GM10266 (cell line): ENCODE measurements at regions not wholly inside any gene's neighbourhood (a gene's known extent, or its start where the extent isn't known, plus 50 kb on each side); places are given as distances from the start of the nearest gene placed in this dataset.
"Not testable (repeated sequence)": the region's sequence is repeated elsewhere in the genome, so short reads cannot be mapped to it uniquely, and the experiment has no call there.

Source experiments
- DNase-seq: peaks from one replicate; pipeline ENCODE4 v3.0.0; 2012; ENCODE audit errors: extremely low spot score
- TF ChIP-seq, protein P1 (sequence below): IDR thresholded peaks from 2 replicates; pipeline ENCODE4 v1.5.1; 2012; ENCODE audit warnings: mild to moderate bottlenecking, low read depth; ENCODE audit not compliant: control insufficient read depth, insufficient read depth; ENCODE audit errors: missing control alignments

DNA sequence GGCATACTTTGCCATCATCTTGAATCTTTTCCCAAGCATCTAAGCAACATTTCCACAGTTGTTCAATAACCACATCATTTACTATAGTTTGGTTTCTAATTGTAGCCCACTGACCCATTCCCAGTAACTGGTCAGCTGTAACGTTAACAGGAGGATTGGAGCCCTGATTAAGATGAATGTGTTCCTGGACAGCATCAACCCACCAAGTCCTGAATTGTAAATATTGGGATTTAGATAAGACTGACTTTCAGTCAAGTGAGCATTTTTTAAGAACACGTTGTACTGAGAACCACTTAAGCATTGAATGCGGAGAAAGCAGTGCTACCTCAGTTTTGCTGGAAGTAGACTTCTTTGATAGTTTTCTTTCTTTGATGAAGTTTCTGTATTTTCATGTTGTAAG is 53.3 kb upstream of the ARL4D start:
- not testable (repeated sequence) for DNase-seq

DNA sequence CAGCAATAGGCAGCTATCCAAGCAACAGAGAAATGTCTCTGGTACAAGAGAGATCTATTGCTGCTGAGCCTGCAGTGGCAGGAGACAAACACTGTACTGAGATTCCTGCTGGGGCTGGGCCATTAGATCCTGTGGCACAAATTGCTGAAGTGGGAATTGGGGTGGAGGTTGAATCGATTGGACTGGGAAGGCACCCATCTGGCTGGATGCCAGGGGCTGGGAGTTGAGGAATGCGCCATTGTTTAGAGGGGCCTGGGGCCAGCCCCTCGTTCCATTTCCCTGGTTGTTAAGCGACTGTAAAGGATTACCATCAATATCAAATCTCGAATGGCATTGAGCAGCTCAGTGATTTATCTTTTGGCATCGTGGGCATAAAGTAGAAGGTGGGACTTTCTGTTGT is 54.1 kb upstream of the ARL4D start:
- TF ChIP-seq, protein P1, sequence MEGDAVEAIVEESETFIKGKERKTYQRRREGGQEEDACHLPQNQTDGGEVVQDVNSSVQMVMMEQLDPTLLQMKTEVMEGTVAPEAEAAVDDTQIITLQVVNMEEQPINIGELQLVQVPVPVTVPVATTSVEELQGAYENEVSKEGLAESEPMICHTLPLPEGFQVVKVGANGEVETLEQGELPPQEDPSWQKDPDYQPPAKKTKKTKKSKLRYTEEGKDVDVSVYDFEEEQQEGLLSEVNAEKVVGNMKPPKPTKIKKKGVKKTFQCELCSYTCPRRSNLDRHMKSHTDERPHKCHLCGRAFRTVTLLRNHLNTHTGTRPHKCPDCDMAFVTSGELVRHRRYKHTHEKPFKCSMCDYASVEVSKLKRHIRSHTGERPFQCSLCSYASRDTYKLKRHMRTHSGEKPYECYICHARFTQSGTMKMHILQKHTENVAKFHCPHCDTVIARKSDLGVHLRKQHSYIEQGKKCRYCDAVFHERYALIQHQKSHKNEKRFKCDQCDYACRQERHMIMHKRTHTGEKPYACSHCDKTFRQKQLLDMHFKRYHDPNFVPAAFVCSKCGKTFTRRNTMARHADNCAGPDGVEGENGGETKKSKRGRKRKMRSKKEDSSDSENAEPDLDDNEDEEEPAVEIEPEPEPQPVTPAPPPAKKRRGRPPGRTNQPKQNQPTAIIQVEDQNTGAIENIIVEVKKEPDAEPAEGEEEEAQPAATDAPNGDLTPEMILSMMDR = no peak

DNA sequence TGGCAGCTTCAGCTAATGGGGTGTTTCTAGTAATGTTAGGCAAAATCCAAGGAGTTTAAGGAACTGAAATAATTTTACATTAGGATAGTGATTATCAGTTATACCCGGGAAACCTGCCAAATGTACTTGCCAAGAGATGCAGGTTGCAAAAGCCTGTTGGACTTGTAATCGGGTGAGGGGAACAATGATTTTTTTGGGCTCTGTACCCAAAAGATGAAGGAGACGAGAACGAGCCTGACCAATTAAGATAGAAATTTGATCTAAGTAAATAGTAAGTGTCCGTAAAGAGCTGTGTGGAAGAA is 56.3 kb upstream of the ARL4D start:
- DNase-seq = no peak
- TF ChIP-seq, protein P1 = no peak

More for the DNA sequence above, 54.1 kb upstream of the ARL4D start:
- DNase-seq = no peak

DNA sequence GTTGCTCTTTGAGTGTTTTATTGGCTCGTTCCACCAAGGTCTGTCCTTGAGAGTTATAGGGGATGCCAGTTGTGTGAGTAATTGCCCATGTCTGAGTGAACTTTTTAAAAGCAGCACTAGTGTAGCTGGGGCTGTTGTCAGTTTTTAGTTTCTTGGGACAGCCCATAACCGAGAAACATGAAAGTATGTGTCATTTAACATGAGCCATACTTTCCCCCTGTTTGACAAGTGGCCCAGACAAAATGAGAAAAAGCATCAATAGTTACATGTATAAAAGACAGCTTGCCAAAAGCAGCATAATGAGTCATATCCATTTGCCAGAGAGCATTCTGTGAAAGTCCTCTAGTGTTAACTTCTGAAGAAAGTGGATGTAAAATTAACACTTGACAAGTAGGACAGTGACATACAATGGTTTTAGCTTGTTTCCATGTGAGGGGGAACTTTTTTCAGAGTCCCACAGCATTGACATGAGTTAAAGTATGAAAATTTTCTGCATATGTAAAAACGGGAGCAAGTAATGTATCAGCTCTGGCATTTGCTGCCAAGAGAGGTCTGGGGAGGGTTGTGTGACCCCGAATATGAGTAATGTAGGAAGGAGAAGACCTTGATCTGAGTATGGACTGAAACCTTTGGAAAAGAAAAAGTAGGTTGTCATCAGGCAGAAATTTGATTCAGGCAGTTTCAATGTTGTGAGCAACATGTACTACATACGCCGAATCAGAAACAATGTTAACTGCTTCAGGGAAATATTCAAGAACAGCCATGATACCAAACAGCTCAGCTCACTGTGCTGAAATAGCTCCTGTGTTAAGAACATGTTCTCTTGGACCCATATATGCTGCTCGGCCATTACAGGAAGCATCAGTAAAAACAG is 56.8 kb upstream of the ARL4D start:
- TF ChIP-seq, protein P1 = no peak
- no peak for DNase-seq

DNA sequence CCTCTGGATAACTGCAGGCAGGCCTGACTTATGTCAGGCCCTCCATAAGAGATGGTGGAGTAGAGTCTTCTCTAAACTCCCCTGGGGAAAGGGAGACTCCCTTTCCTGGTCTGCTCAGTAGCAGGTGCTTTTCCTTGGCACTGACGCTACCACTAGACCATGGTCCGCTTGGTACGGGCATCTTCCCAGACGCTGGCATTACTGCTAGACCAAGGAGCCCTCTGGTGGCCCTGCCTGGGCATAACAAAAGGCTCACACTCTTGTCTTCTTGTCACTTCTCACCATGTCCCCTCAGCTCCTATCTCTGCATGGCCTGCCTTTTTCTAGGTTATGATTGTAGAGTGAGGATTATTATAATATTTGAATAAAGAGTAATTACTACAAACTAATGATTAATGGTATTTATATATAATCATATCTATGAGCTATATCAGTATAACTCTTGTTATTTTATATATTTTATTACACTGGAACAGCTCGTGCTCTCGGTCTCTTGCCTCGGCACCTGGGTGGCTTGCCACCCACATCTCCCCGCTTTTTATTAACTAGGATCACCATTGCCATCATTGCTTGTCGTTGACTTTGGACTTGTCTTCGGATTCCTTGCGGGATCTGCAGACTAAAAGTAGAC is 59.8 kb upstream of the ARL4D start:
- DNase-seq = no peak
- TF ChIP-seq, protein P1 = peak; percentile 77

DNA sequence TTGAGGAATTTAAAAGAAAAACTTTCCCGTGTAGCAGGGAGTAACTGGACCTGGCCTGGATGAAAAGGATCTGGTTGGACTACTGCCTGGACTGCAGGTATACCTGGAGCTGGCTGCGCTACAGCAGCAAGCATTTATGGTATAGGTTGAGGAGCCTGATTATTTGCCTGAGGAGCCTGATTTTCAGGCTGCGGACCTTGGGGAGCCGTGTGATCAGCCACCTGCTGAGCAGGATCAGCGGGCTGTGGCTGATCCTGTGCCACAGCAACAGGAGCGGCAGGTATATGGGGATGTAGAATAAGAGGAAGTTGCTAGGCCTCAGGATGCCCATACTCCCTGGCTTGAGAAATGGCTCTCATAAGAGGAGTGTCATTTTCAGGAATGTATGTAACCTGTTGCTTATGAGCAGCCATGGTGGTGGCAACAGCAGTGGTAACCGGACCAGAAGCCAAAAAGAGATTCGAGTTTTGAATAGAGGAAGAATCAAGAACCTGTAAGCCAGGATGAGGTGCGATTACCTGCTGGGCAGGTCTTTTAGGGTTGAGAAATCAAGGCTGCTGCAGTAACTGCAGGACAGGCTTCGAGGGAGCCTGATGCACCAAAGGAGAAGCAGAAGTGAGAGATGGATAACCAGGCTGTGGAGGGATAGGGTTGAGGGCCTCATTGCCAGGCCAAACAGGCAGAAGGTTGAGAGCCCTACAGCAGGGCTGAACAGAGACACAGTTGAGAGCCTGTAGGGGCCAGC is 60.9 kb upstream of the ARL4D start:
- DNase-seq = no peak

DNA sequence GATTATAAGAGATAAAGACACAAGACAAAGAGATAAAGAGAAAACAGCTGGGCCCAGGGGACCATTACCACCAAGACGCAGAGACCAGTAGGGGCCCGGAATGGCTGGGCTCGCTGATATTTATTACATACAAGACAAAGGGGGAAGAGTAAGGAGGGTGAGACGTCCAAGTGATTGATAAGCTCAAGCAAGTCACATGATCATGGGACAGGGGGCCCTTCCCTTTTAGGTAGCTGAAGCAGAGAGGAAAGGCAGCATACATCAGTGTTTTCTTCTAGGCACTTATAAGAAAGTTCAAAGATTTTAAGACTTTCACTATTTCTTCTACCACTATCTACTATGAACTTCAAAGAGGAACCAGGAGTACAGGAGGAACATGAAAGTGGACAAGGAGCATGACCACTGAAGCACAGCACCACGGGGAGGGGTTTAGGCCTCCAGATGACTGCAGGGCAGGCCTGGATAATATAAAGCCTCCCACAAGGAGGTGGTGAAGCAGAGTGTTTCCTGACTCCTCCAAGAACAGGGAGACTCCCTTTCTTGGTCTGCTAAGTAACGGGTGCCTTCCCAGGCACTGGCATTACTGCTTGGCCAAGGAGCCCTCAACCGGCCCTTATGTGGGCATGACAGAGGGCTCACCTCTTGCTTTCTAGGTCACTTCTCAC is 63.9 kb upstream of the ARL4D start:
- DNase-seq = no peak
- TF ChIP-seq, protein P1 = no peak

More for the DNA sequence above, 60.9 kb upstream of the ARL4D start:
- TF ChIP-seq, protein P1 = no peak
